ENCODE measurements at regions not wholly inside any gene's neighbourhood (a gene's known extent, or its start where the extent isn't known, plus 50 kb on each side); places are given as distances from the start of the nearest gene placed in this dataset.

- no peak overlapping the region for H3K4me3 ChIP-seq (ENCODE audit: low read depth, low read length)
- DNase-seq (ENCODE audit: low read depth), result no peak
- TF ChIP-seq CTCF (IDR thresholded peaks at IDR 0.05; ENCODE audit: control insufficient read depth, extremely low read depth, insufficient read depth), result no peak
Observed at GRCh38 chr7:118011652-118012051, 138.4 kb upstream of the CTTNBP2 start.

- H3K4me3 ChIP-seq (ENCODE audit: low read depth, low read length), result no peak overlapping the region
- DNase-seq (ENCODE audit: low read depth), result no peak
- TF ChIP-seq CTCF (IDR thresholded peaks at IDR 0.05; ENCODE audit: control insufficient read depth, extremely low read depth, insufficient read depth), result no peak
Observed at GRCh38 chr7:118013252-118014010, 140.2 kb upstream of the CTTNBP2 start.

GRCh38 chr7:118022546-118022945 lies 149.3 kb upstream of the CTTNBP2 start:
- no peak for DNase-seq (ENCODE audit: low read depth)
- H3K4me3 ChIP-seq (ENCODE audit: low read depth, low read length), result no peak overlapping the region
- no peak for TF ChIP-seq CTCF (IDR thresholded peaks at IDR 0.05; ENCODE audit: control insufficient read depth, extremely low read depth, insufficient read depth)

- H3K4me3 ChIP-seq (ENCODE audit: low read depth, low read length), result no peak overlapping the region
- DNase-seq (ENCODE audit: low read depth), result no peak
- no peak for TF ChIP-seq CTCF (IDR thresholded peaks at IDR 0.05; ENCODE audit: control insufficient read depth, extremely low read depth, insufficient read depth)
Observed at GRCh38 chr7:118026791-118027190, 153.6 kb upstream of the CTTNBP2 start.

GRCh38 chr7:118028226-118028625 lies 155.0 kb upstream of the CTTNBP2 start:
- no peak for TF ChIP-seq CTCF (IDR thresholded peaks at IDR 0.05; ENCODE audit: control insufficient read depth, extremely low read depth, insufficient read depth)
- DNase-seq (ENCODE audit: low read depth), result no peak

GRCh38 chr7:118029826-118030422 lies 154.0 kb upstream of the LSM8 start:
- no peak for TF ChIP-seq CTCF (IDR thresholded peaks at IDR 0.05; ENCODE audit: control insufficient read depth, extremely low read depth, insufficient read depth)
- no peak overlapping the region for H3K4me3 ChIP-seq (ENCODE audit: low read depth, low read length)
- peak; percentile 50 for DNase-seq (ENCODE audit: low read depth)

More at GRCh38 chr7:118028226-118028625, 155.0 kb upstream of the CTTNBP2 start:
- no peak overlapping the region for H3K4me3 ChIP-seq (ENCODE audit: low read depth, low read length)

Measured in LNCaP clone FGC (cell line).